Stomach (tissue), 8 donors: ENCODE measurements at regions not wholly inside any gene's neighbourhood (a gene's known extent, or its start where the extent isn't known, plus 50 kb on each side); places are given as distances from the start of the nearest gene placed in this dataset.

Experiments
- DNase-seq, 2 donors: peaks; one replicate each; pipeline versions ENCODE4 v3.0.0 to v3.0.0-alpha.2; 2013 to 2019
- H3K27ac ChIP-seq, 5 donors: fragments of 200-600 bp in 4 of 5; sonication (generic) in 4 of 5; one replicate each; pipeline ENCODE4 v1.5.1; 2013 to 2019; ENCODE audit warnings: mild to moderate bottlenecking in 1 of 5, moderate library complexity in 1 of 5
- H3K27me3 ChIP-seq, 3 donors: fragments of 200-600 bp; sonication (generic); one replicate each; pipeline ENCODE4 v1.5.1; 2017 to 2019; ENCODE audit warnings: mixed run types in 1 of 3
- H3K36me3 ChIP-seq, 4 donors: fragments of 200-600 bp; sonication (generic); 1 replicate in 3 of 4; 2 replicates in 1 of 4; pipeline ENCODE4 v1.5.1; 2016 to 2019
- H3K4me1 ChIP-seq, 4 donors: fragments of 200-600 bp; sonication (generic); one replicate each; pipeline ENCODE4 v1.5.1; 2016 to 2019
- H3K4me3 ChIP-seq, 4 donors: fragments of 200-600 bp; sonication (generic) in 3 of 4; one replicate each; pipeline ENCODE4 v1.5.1; 2016 to 2019; ENCODE audit warnings: mild to moderate bottlenecking in 1 of 4
- H3K9me3 ChIP-seq, 4 donors: fragments of 200-600 bp; sonication (generic); one replicate each; pipeline ENCODE4 v1.5.1; 2016 to 2019
- CTCF ChIP-seq, 7 experiments: fragments of 450-650 bp in 4 of 7; fragments of 200-600 bp in 3 of 7; sonication (generic) in 3 of 7; IDR thresholded peaks; one replicate each; pipeline ENCODE4 v1.5.1; 2016 to 2019; ENCODE audit warnings: antibody characterized with exemption in 7 of 7, control low read depth in 2 of 7, mild to moderate bottlenecking in 1 of 7
- EP300 ChIP-seq: sonication (generic); formaldehyde crosslinking; IDR thresholded peaks from one replicate; pipeline ENCODE4 v1.6.1; 2017; ENCODE audit warnings: antibody characterized with exemption
- POLR2A ChIP-seq, 4 donors: fragments of 450-650 bp; IDR thresholded peaks; one replicate each; pipeline ENCODE4 v1.6.1; 2016; ENCODE audit warnings: antibody characterized with exemption in 4 of 4, control low read depth in 2 of 4, mild to moderate bottlenecking in 1 of 4, moderate library complexity in 1 of 4
- POLR2AphosphoS5 ChIP-seq, 3 donors: sonication (generic); formaldehyde crosslinking; IDR thresholded peaks; one replicate each; pipeline ENCODE4 v1.6.1; 2016; ENCODE audit warnings: antibody characterized with exemption in 3 of 3
- WGBS, 5 donors: extraction: QIAGEN DNeasy Blood & Tissue Kit in 3 of 5; methylation state at CpG; one replicate each; pipeline versions ENCODE4 v1.1.5 to v1.1.7; 2013 to 2018; 5-methylcytosine and 5-hydroxymethylcytosine counted together
- intact Hi-C: fragments of 100-400 bp; cut with DNase I; formaldehyde crosslinking; loops from one replicate; pipeline ENCODE4 v1.15.1; 2023; ENCODE audit warnings: low total_unique reads
- donor health status: healthy with polysubstance abuse.
- donor health status: Bipolar disorder and iron deficiency.
- donor health status: healthy.

- Histone ChIP-seq H3K27ac (no peak overlapping the region), H3K27me3 (no peaks in the 10 kb centered on the region), H3K4me1 (no peaks in the 10 kb centered on the region), H3K4me3 (no peak overlapping the region), H3K36me3 (no peaks in the 10 kb centered on the region), H3K9me3 (no peaks in the 10 kb centered on the region)
- no peak for DNase-seq
- 94 to 98% (median 95%) methylated on average over 8 of the region's 8 CpGs for WGBS, 5 donors
- no peak for TF ChIP-seq CTCF (IDR thresholded peaks at IDR 0.05)
- TF ChIP-seq POLR2A (IDR thresholded peaks at IDR 0.05) = no peak
- TF ChIP-seq POLR2AphosphoS5 (IDR thresholded peaks at IDR 0.05) = no peak
- TF ChIP-seq EP300 = no peak
- intact Hi-C loops = no loop called here
Measured at GRCh38 chr16:79543219-79543618, 57.3 kb downstream of the MAF start.

- Histone ChIP-seq H3K4me1 (no peaks in the 10 kb centered on the region), H3K27me3 (no peaks in the 10 kb centered on the region), H3K27ac (peak overlapping the region in 1 of 5 donors; percentile 12), H3K4me3 (no peak overlapping the region), H3K36me3 (no peaks in the 10 kb centered on the region), H3K9me3 (no peaks in the 10 kb centered on the region)
- TF ChIP-seq POLR2A (IDR thresholded peaks at IDR 0.05) = no peak
- no peak for TF ChIP-seq EP300
- peak in 1 of 2 donors; percentile 13 for DNase-seq
- WGBS, 5 donors = 68 to 84% (median 77%) methylated on average over 10 to 11 of the region's 11 CpGs
- intact Hi-C loops = no loop called here
Measured at GRCh38 chr16:79542237-79542774, 58.2 kb downstream of the MAF start.

- H3K4me3 ChIP-seq = no peak overlapping the region
- no peak for DNase-seq
- no peak for TF ChIP-seq CTCF (IDR thresholded peaks at IDR 0.05)
- no peak for TF ChIP-seq POLR2AphosphoS5 (IDR thresholded peaks at IDR 0.05)
- no peak for TF ChIP-seq POLR2A (IDR thresholded peaks at IDR 0.05)
- TF ChIP-seq EP300 = no peak
- 89 to 93% (median 91%) methylated on average over 15 of the region's 15 CpGs for WGBS, 5 donors
- H3K9me3 ChIP-seq = no peaks in the 10 kb centered on the region
- H3K36me3 ChIP-seq = no peaks in the 10 kb centered on the region
- intact Hi-C loops = no loop called here
- H3K27ac ChIP-seq = no peak overlapping the region
- H3K27me3 ChIP-seq = no peaks in the 10 kb centered on the region
- no peaks in the 10 kb centered on the region for H3K4me1 ChIP-seq
Measured at GRCh38 chr16:79540825-79541595, 59.5 kb downstream of the MAF start.

- Histone ChIP-seq H3K36me3 (no peaks in the 10 kb centered on the region), H3K4me3 (no peak overlapping the region), H3K9me3 (no peaks in the 10 kb centered on the region), H3K27me3 (no peaks in the 10 kb centered on the region), H3K27ac (no peak overlapping the region), H3K4me1 (no peaks in the 10 kb centered on the region)
- no peak for DNase-seq
- intact Hi-C loops = no loop called here
- 83 to 91% (median 85%) methylated on average over 6 of the region's 6 CpGs for WGBS, 5 donors
- TF ChIP-seq CTCF (IDR thresholded peaks at IDR 0.05) (no peak), POLR2A (IDR thresholded peaks at IDR 0.05) (no peak), POLR2AphosphoS5 (IDR thresholded peaks at IDR 0.05) (no peak), EP300 (no peak)
Measured at GRCh38 chr16:79537584-79537983, 63.0 kb downstream of the MAF start.

GRCh38 chr16:79536958-79537357, 63.6 kb downstream of the MAF start:
- no peak for DNase-seq
- intact Hi-C loops = no loop called here
- 66 to 81% (median 73%) methylated on average over 4 of the region's 4 CpGs for WGBS, 5 donors
- Histone ChIP-seq H3K4me1 (no peaks in the 10 kb centered on the region), H3K4me3 (no peak overlapping the region), H3K36me3 (no peaks in the 10 kb centered on the region), H3K27ac (no peak overlapping the region), H3K27me3 (no peaks in the 10 kb centered on the region), H3K9me3 (no peaks in the 10 kb centered on the region)
- TF ChIP-seq POLR2AphosphoS5 (IDR thresholded peaks at IDR 0.05) (no peak), CTCF (IDR thresholded peaks at IDR 0.05) (no peak)
